LNCaP clone FGC (cell line): ENCODE measurements at regions not wholly inside any gene's neighbourhood (a gene's known extent, or its start where the extent isn't known, plus 50 kb on each side); places are given as distances from the start of the nearest gene placed in this dataset.

Source experiments
- DNase-seq: peaks from one replicate; pipeline ENCODE4 v3.0.0-alpha.2; 2011; ENCODE audit warnings: low read depth
- H3K4me3 ChIP-seq: 2 replicates; pipeline ENCODE4 v1.5.1; 2011; ENCODE audit warnings: mild to moderate bottlenecking, low read depth, low read length, control low read depth
- CTCF ChIP-seq: IDR thresholded peaks from 2 replicates; pipeline ENCODE4 v1.5.1; 2012; ENCODE audit warnings: mild to moderate bottlenecking; ENCODE audit not compliant: control insufficient read depth, insufficient read depth; ENCODE audit errors: extremely low read depth

GRCh38 chr17:36880268-36880905 is 56.9 kb upstream of the LHX1 start:
- no peak for TF ChIP-seq CTCF
- no peak for DNase-seq
- H3K4me3 ChIP-seq, result no peak overlapping the region

GRCh38 chr17:36881323-36881722 is 56.0 kb upstream of the LHX1 start:
- DNase-seq, result no peak
- no peak overlapping the region for H3K4me3 ChIP-seq
- no peak for TF ChIP-seq CTCF

GRCh38 chr17:36884495-36885152 is 52.7 kb upstream of the LHX1 start:
- no peak for TF ChIP-seq CTCF
- no peak for DNase-seq
- H3K4me3 ChIP-seq, result no peak overlapping the region

- no peak overlapping the region for H3K4me3 ChIP-seq
- TF ChIP-seq CTCF, result no peak
- DNase-seq, result no peak
Measured at GRCh38 chr17:36885153-36885735, 52.0 kb upstream of the LHX1 start.

GRCh38 chr17:36885771-36886377 is 51.4 kb upstream of the LHX1 start:
- DNase-seq, result no peak
- H3K4me3 ChIP-seq, result no peak overlapping the region
- no peak for TF ChIP-seq CTCF
